GM12878 (cell line): ENCODE measurements at regions not wholly inside any gene's neighbourhood (a gene's known extent, or its start where the extent isn't known, plus 50 kb on each side); places are given as distances from the start of the nearest gene placed in this dataset.

Experiments
- BMI1 ChIP-seq: fragments of 450-650 bp; IDR thresholded peaks from 2 replicates; pipeline ENCODE4 v1.6.1; 2016; ENCODE audit warnings: mild to moderate bottlenecking, moderate library complexity, borderline replicate concordance
- HDAC6 ChIP-seq: fragments of 200-600 bp; sonication (generic); IDR thresholded peaks from one replicate; pipeline ENCODE4 v1.8.0; 2017; ENCODE audit warnings: antibody characterized with exemption; ENCODE audit not compliant: unreplicated experiment
- NR2C2 ChIP-seq: IDR thresholded peaks from 2 replicates; pipeline ENCODE4 v1.6.1; 2011; ENCODE audit warnings: borderline replicate concordance, low read depth; ENCODE audit not compliant: control insufficient read depth, insufficient read length
- TF ChIP-seq, protein P1 (sequence below): IDR thresholded peaks from 2 replicates; pipeline ENCODE4 v1.6.1; 2012; ENCODE audit warnings: improper control_type of control experiment, low read depth, low read length; ENCODE audit not compliant: insufficient replicate concordance
- TF ChIP-seq, protein P2 (sequence below): fragments of 450-650 bp; IDR thresholded peaks from 2 replicates; pipeline ENCODE4 v1.6.1; 2017; ENCODE audit warnings: mild to moderate bottlenecking, low read depth, inconsistent platforms; ENCODE audit not compliant: poor library complexity, severe bottlenecking
- TF ChIP-seq, protein P3 (sequence below): fragments of 450-650 bp; formaldehyde crosslinking; IDR thresholded peaks from 2 replicates; pipeline ENCODE4 v1.5.0; 2022; ENCODE audit warnings: mild to moderate bottlenecking, missing genetic modification characterization
- TF ChIP-seq, protein P4 (sequence below): fragments of 450-650 bp; IDR thresholded peaks from 2 replicates; pipeline ENCODE4 v1.6.1; 2018; ENCODE audit warnings: borderline replicate concordance, mild to moderate bottlenecking; ENCODE audit not compliant: partially characterized antibody
- TF ChIP-seq, protein P5 (sequence below), 3 experiments: IDR thresholded peaks in 2 of 3; conservative IDR thresholded peaks in 1 of 3; 2 replicates each; pipeline ENCODE4 v1.5.1; 2011; ENCODE audit warnings: low read depth in 3 of 3, low read length in 3 of 3, mild to moderate bottlenecking in 3 of 3, control low read depth in 2 of 3, moderate library complexity in 2 of 3, inconsistent platforms in 1 of 3, mixed read lengths in 1 of 3; ENCODE audit not compliant: control insufficient read depth in 2 of 3, insufficient read depth in 1 of 3; ENCODE audit errors: extremely low read depth in 1 of 3

DNA sequence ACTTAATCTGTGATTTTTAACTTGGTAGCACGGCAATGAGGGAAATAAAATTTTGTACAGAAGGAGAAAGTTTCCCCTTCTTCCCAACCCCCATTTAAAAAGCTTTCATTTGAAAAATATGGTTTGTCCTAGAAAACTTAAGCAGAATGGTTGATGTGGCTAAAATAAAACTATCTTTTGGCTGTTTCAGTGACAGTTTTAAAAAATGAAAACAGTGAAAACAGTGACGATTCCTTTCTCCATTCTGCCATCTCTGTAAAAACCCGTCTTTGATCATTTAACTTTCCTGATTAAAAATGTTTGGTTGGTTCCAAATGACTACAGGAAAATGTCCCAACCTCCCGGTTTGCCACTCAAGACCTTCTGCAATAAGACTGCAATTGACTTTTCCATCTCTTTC lies 160.7 kb downstream of the EBLN2 start (continued):
- TF ChIP-seq, protein P1, sequence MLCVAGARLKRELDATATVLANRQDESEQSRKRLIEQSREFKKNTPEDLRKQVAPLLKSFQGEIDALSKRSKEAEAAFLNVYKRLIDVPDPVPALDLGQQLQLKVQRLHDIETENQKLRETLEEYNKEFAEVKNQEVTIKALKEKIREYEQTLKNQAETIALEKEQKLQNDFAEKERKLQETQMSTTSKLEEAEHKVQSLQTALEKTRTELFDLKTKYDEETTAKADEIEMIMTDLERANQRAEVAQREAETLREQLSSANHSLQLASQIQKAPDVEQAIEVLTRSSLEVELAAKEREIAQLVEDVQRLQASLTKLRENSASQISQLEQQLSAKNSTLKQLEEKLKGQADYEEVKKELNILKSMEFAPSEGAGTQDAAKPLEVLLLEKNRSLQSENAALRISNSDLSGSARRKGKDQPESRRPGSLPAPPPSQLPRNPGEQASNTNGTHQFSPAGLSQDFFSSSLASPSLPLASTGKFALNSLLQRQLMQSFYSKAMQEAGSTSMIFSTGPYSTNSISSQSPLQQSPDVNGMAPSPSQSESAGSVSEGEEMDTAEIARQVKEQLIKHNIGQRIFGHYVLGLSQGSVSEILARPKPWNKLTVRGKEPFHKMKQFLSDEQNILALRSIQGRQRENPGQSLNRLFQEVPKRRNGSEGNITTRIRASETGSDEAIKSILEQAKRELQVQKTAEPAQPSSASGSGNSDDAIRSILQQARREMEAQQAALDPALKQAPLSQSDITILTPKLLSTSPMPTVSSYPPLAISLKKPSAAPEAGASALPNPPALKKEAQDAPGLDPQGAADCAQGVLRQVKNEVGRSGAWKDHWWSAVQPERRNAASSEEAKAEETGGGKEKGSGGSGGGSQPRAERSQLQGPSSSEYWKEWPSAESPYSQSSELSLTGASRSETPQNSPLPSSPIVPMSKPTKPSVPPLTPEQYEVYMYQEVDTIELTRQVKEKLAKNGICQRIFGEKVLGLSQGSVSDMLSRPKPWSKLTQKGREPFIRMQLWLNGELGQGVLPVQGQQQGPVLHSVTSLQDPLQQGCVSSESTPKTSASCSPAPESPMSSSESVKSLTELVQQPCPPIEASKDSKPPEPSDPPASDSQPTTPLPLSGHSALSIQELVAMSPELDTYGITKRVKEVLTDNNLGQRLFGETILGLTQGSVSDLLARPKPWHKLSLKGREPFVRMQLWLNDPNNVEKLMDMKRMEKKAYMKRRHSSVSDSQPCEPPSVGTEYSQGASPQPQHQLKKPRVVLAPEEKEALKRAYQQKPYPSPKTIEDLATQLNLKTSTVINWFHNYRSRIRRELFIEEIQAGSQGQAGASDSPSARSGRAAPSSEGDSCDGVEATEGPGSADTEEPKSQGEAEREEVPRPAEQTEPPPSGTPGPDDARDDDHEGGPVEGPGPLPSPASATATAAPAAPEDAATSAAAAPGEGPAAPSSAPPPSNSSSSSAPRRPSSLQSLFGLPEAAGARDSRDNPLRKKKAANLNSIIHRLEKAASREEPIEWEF, result no peak
- TF ChIP-seq, protein P2, sequence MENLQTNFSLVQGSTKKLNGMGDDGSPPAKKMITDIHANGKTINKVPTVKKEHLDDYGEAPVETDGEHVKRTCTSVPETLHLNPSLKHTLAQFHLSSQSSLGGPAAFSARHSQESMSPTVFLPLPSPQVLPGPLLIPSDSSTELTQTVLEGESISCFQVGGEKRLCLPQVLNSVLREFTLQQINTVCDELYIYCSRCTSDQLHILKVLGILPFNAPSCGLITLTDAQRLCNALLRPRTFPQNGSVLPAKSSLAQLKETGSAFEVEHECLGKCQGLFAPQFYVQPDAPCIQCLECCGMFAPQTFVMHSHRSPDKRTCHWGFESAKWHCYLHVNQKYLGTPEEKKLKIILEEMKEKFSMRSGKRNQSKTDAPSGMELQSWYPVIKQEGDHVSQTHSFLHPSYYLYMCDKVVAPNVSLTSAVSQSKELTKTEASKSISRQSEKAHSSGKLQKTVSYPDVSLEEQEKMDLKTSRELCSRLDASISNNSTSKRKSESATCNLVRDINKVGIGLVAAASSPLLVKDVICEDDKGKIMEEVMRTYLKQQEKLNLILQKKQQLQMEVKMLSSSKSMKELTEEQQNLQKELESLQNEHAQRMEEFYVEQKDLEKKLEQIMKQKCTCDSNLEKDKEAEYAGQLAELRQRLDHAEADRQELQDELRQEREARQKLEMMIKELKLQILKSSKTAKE, result no peak
- no peak for TF ChIP-seq HDAC6
- TF ChIP-seq, protein P3, sequence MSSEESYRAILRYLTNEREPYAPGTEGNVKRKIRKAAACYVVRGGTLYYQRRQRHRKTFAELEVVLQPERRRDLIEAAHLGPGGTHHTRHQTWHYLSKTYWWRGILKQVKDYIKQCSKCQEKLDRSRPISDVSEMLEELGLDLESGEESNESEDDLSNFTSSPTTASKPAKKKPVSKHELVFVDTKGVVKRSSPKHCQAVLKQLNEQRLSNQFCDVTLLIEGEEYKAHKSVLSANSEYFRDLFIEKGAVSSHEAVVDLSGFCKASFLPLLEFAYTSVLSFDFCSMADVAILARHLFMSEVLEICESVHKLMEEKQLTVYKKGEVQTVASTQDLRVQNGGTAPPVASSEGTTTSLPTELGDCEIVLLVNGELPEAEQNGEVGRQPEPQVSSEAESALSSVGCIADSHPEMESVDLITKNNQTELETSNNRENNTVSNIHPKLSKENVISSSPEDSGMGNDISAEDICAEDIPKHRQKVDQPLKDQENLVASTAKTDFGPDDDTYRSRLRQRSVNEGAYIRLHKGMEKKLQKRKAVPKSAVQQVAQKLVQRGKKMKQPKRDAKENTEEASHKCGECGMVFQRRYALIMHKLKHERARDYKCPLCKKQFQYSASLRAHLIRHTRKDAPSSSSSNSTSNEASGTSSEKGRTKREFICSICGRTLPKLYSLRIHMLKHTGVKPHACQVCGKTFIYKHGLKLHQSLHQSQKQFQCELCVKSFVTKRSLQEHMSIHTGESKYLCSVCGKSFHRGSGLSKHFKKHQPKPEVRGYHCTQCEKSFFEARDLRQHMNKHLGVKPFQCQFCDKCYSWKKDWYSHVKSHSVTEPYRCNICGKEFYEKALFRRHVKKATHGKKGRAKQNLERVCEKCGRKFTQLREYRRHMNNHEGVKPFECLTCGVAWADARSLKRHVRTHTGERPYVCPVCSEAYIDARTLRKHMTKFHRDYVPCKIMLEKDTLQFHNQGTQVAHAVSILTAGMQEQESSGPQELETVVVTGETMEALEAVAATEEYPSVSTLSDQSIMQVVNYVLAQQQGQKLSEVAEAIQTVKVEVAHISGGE (CRISPR knock-in tag), result no peak
- no peak for TF ChIP-seq BMI1
- TF ChIP-seq, protein P4, sequence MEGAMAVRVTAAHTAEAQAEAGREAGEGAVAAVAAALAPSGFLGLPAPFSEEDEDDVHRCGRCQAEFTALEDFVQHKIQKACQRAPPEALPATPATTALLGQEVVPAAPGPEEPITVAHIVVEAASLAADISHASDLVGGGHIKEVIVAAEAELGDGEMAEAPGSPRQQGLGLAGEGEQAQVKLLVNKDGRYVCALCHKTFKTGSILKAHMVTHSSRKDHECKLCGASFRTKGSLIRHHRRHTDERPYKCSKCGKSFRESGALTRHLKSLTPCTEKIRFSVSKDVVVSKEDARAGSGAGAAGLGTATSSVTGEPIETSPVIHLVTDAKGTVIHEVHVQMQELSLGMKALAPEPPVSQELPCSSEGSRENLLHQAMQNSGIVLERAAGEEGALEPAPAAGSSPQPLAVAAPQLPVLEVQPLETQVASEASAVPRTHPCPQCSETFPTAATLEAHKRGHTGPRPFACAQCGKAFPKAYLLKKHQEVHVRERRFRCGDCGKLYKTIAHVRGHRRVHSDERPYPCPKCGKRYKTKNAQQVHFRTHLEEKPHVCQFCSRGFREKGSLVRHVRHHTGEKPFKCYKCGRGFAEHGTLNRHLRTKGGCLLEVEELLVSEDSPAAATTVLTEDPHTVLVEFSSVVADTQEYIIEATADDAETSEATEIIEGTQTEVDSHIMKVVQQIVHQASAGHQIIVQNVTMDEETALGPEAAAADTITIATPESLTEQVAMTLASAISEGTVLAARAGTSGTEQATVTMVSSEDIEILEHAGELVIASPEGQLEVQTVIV, result no peak
- TF ChIP-seq, protein P5, sequence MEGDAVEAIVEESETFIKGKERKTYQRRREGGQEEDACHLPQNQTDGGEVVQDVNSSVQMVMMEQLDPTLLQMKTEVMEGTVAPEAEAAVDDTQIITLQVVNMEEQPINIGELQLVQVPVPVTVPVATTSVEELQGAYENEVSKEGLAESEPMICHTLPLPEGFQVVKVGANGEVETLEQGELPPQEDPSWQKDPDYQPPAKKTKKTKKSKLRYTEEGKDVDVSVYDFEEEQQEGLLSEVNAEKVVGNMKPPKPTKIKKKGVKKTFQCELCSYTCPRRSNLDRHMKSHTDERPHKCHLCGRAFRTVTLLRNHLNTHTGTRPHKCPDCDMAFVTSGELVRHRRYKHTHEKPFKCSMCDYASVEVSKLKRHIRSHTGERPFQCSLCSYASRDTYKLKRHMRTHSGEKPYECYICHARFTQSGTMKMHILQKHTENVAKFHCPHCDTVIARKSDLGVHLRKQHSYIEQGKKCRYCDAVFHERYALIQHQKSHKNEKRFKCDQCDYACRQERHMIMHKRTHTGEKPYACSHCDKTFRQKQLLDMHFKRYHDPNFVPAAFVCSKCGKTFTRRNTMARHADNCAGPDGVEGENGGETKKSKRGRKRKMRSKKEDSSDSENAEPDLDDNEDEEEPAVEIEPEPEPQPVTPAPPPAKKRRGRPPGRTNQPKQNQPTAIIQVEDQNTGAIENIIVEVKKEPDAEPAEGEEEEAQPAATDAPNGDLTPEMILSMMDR (IDR thresholded peaks at IDR 0.05 in 2 of 3, conservative IDR thresholded peaks at IDR 0.05 in 1 of 3; ENCODE audit: control insufficient read depth in 2 of 3, extremely low read depth in 1 of 3, insufficient read depth in 1 of 3, low read depth in 3 of 3, low read length in 3 of 3), result no peak
- TF ChIP-seq NR2C2, result no peak
- TF ChIP-seq, all 136 proteins: peak for 0
